H7 (cell line): ENCODE measurements at regions not wholly inside any gene's neighbourhood (a gene's known extent, or its start where the extent isn't known, plus 50 kb on each side); places are given as distances from the start of the nearest gene placed in this dataset.
"Not testable (repeated sequence)": the region's sequence is repeated elsewhere in the genome, so short reads cannot be mapped to it uniquely, and the experiment has no call there.

Experiments
- DNase-seq: peaks from one replicate; pipeline ENCODE4 v3.0.0; 2012
- H3K27me3 ChIP-seq: 2 replicates; pipeline ENCODE4 v1.6.0; 2011; ENCODE audit warnings: mild to moderate bottlenecking, low read length; ENCODE audit not compliant: control insufficient read depth, insufficient read depth
- H3K36me3 ChIP-seq: replicated peaks from 2 replicates; pipeline ENCODE4 v1.5.1; 2011; ENCODE audit warnings: low read length; ENCODE audit not compliant: control insufficient read depth, insufficient read depth
- H3K4me3 ChIP-seq: 2 replicates; pipeline ENCODE4 v1.5.1; 2011; ENCODE audit warnings: low read depth, mild to moderate bottlenecking, control low read depth, low read length, moderate library complexity; ENCODE audit not compliant: insufficient read depth

DNA sequence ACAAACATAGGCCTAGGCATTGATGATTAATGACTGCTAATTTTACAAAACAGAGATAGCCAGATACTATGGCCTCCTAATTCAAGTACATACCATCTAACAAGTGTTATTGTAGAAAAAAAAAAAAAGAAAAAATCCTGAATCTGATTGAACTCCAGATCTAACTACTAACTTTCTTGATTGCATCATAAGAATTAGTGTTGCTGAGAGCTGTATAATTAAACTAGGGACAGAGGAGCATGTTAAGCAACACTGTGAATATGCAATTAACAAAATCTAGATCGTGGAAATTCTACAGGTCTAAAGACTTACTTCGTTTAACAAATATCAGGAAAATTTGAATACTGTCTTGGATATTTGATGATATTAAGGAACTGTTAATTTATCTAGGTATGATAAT lies 208.3 kb upstream of the ZNF608 start:
- H3K36me3 ChIP-seq, result no peaks in the 10 kb centered on the region
- H3K4me3 ChIP-seq, result no peak overlapping the region
- no peak for DNase-seq
- no peaks in the 10 kb centered on the region for H3K27me3 ChIP-seq

- no peaks in the 10 kb centered on the region for H3K36me3 ChIP-seq
These were observed 210.1 kb upstream of the ZNF608 start for GRCh38 chr5:124956471-124957029.

DNA sequence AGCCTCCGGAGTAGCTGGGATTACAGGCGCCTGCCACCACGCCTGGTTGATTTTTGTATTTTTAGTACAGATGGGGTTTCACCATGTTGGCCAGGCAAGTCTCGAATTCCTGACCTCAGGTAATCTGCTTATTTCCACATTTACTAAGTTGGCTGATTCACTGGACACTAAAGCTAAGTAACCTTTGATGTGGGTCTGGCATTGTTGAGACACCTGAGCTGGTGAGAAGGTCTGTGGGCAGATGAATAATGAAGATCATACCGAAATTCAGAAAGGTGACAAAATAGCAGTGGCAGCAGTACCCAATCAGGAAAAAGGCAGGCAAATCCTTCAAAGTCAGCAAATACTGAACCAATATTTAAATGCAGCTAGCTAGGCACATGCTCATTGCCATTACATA lies 210.6 kb upstream of the ZNF608 start:
- H3K27me3 ChIP-seq, result no peaks in the 10 kb centered on the region
- no peaks in the 10 kb centered on the region for H3K36me3 ChIP-seq
- no peak overlapping the region for H3K4me3 ChIP-seq
- DNase-seq, result no peak

More at GRCh38 chr5:124956471-124957029, 210.1 kb upstream of the ZNF608 start:
- H3K27me3 ChIP-seq, result no peaks in the 10 kb centered on the region
- no peak overlapping the region for H3K4me3 ChIP-seq
- DNase-seq, result no peak

DNA sequence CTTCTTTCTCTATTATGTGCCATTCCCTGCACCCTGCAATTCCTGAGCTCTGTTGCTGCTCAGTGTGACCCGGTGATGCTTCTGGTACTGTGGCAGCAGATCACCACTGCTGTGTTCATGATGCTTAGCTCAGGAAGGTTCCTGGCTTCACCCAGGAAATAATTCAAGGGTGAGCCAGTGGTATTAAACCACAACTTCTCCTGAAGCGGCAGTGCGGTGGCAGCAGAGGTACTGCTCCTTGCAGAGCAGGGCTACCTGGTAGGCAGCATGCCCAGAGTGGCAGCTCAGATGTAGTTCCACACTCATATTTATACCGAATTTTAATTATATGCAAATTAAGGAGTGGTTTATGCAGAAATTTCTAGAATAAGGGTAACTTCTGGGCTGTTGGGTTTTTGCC lies 213.8 kb upstream of the ZNF608 start:
- Histone ChIP-seq H3K36me3 (no peaks in the 10 kb centered on the region), H3K4me3 (no peak overlapping the region), H3K27me3 (no peaks in the 10 kb centered on the region)
- no peak for DNase-seq

DNA sequence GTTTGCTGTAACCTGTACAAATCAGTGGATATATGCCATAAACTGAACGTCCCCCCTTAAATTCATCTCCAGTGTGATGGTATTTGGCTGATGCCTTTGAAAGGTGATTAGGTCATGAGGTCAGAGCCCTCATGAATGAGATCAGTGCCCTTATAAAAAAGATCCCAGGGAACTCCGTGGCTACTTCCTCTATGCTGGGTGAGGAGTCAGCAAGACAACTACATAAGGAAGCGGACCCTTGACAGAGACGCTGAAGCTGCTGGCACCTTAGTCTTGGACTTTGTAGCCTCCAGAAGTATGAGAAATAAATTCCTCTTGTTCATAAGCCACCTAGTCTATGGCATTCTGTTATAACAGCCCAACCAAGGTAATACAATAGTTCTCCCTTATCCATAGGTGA lies 215.1 kb upstream of the ZNF608 start:
- Histone ChIP-seq H3K4me3 (no peak overlapping the region), H3K36me3 (no peaks in the 10 kb centered on the region), H3K27me3 (no peaks in the 10 kb centered on the region)
- no peak for DNase-seq

GRCh38 chr5:124962111-124962510 lies 215.7 kb upstream of the ZNF608 start:
- no peaks in the 10 kb centered on the region for H3K36me3 ChIP-seq
- DNase-seq, result no peak
- H3K4me3 ChIP-seq, result no peak overlapping the region
- H3K27me3 ChIP-seq, result no peaks in the 10 kb centered on the region

GRCh38 chr5:124962735-124963134 lies 216.3 kb upstream of the ZNF608 start:
- no peaks in the 10 kb centered on the region for H3K27me3 ChIP-seq
- no peaks in the 10 kb centered on the region for H3K36me3 ChIP-seq
- no peak overlapping the region for H3K4me3 ChIP-seq
- peak; percentile 43 for DNase-seq

- Histone ChIP-seq H3K36me3 (no peaks in the 10 kb centered on the region), H3K4me3 (no peak overlapping the region)
- peak; percentile 77 for DNase-seq
These were observed 216.9 kb upstream of the ZNF608 start for GRCh38 chr5:124963236-124963919.

DNA sequence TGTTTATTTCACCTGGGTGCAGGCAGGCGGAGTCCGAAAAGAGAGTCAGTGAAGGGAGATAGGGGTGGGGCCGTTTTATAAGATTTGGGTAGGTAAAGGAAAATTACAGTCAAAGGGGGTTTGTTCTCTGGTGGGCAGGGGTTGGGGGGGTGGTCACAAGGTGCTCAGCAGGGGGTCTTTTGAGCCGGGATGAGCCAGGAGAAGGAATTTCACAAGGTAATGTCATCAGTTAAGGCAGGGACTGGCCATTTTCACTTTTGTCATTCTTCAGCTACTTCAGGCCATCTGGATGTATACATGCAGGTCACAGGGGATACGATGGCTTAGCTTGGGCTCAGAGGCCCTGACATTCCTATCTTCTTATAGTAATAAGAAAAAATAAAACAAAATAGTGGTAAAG lies 220.3 kb upstream of the ZNF608 start:
- H3K4me3 ChIP-seq, DNase-seq, H3K36me3 ChIP-seq, H3K27me3 ChIP-seq: not testable (repeated sequence)

More at GRCh38 chr5:124963236-124963919, 216.9 kb upstream of the ZNF608 start:
- no peaks in the 10 kb centered on the region for H3K27me3 ChIP-seq

- H3K4me3 ChIP-seq, H3K36me3 ChIP-seq, DNase-seq, H3K27me3 ChIP-seq: not testable (repeated sequence)
These were observed 223.9 kb upstream of the ZNF608 start for GRCh38 chr5:124970381-124970780.

- Histone ChIP-seq H3K27me3 (no peaks in the 10 kb centered on the region), H3K4me3 (no peak overlapping the region), H3K36me3 (no peaks in the 10 kb centered on the region)
- DNase-seq, result no peak
These were observed 226.3 kb upstream of the ZNF608 start for GRCh38 chr5:124972703-124973102.

- DNase-seq, result no peak
- Histone ChIP-seq H3K27me3 (no peaks in the 10 kb centered on the region), H3K36me3 (no peaks in the 10 kb centered on the region), H3K4me3 (no peak overlapping the region)
These were observed 227.2 kb upstream of the ZNF608 start for GRCh38 chr5:124973661-124974060.

GRCh38 chr5:124976086-124976485 lies 229.6 kb upstream of the ZNF608 start:
- H3K27me3 ChIP-seq, result no peaks in the 10 kb centered on the region

GRCh38 chr5:124979251-124979650 lies 232.8 kb upstream of the ZNF608 start:
- H3K36me3 ChIP-seq, result no peaks in the 10 kb centered on the region
- DNase-seq, result peak; percentile 60
- no peak overlapping the region for H3K4me3 ChIP-seq
- H3K27me3 ChIP-seq, result no peaks in the 10 kb centered on the region

More at GRCh38 chr5:124976086-124976485, 229.6 kb upstream of the ZNF608 start:
- H3K36me3 ChIP-seq, result no peaks in the 10 kb centered on the region
- no peak overlapping the region for H3K4me3 ChIP-seq
- DNase-seq, result no peak

GRCh38 chr5:124980163-124980941 lies 233.9 kb upstream of the ZNF608 start:
- DNase-seq, result peak; percentile 61
- H3K36me3 ChIP-seq, result no peaks in the 10 kb centered on the region
- H3K27me3 ChIP-seq, result no peaks in the 10 kb centered on the region
- H3K4me3 ChIP-seq, result no peak overlapping the region
